Ectodermal cell (in vitro differentiated cells): ENCODE measurements at regions not wholly inside any gene's neighbourhood (a gene's known extent, or its start where the extent isn't known, plus 50 kb on each side); places are given as distances from the start of the nearest gene placed in this dataset.
"Not testable (repeated sequence)": the region's sequence is repeated elsewhere in the genome, so short reads cannot be mapped to it uniquely, and the experiment has no call there.

Experiments used
- H3K27ac ChIP-seq: 2 replicates; pipeline ENCODE4 v1.7.0; 2013; ENCODE audit warnings: mild to moderate bottlenecking, low read depth, low read length; ENCODE audit not compliant: insufficient read depth, poor library complexity, severe bottlenecking
- H3K27me3 ChIP-seq: 2 replicates; pipeline ENCODE4 v1.7.0; 2013; ENCODE audit warnings: mild to moderate bottlenecking, low read length; ENCODE audit not compliant: insufficient read depth, control insufficient read depth, poor library complexity, severe bottlenecking
- H3K36me3 ChIP-seq: one replicate; pipeline ENCODE4 v1.7.0; 2013; ENCODE audit warnings: low read length; ENCODE audit not compliant: control insufficient read depth, insufficient read depth
- H3K4me1 ChIP-seq: one replicate; pipeline ENCODE4 v1.7.0; 2013; ENCODE audit warnings: low read length; ENCODE audit not compliant: control insufficient read depth, insufficient read depth
- H3K4me3 ChIP-seq: 2 replicates; pipeline ENCODE4 v1.7.0; 2013; ENCODE audit warnings: low read depth, low read length, control low read depth; ENCODE audit not compliant: insufficient read depth
- H3K9me3 ChIP-seq: 2 replicates; pipeline ENCODE4 v1.7.0; 2013; ENCODE audit warnings: mild to moderate bottlenecking, low read length, moderate library complexity; ENCODE audit not compliant: control insufficient read depth
- WGBS, 2 experiments: methylation state at CpG; one replicate each; pipeline ENCODE4 v1.1.7; 2013; ENCODE audit warnings: missing lambda C conversion rate in 2 of 2; 5-methylcytosine and 5-hydroxymethylcytosine counted together

DNA sequence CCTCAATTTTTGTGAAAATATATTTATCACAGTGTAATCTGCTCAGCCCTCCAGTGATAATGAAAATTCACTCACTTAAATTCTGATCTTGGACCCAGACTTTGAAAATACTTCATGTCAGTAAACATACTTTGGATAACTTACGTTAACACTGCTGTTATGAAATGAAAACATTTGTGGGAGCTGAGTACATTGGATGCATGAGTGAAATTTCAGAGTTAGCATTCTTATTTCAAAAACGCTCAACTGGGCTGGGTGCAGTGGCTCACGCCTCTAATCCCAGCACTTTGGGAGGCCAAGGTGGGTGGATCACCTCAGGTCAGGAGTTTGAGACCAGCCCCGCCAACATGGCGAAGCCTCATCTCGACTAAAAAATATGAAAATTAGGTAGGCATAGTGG is 196.4 kb downstream of the UTRN start:
- Histone ChIP-seq H3K9me3 (no peaks in the 10 kb centered on the region), H3K4me1 (no peaks in the 10 kb centered on the region), H3K4me3 (no peak overlapping the region), H3K27me3 (no peaks in the 10 kb centered on the region), H3K36me3 (peaks cover 4% of the 10 kb centered on the region), H3K27ac (no peak overlapping the region)
- 78 to 79% methylated on average over 6 of the region's 6 CpGs for WGBS, 2 experiments

DNA sequence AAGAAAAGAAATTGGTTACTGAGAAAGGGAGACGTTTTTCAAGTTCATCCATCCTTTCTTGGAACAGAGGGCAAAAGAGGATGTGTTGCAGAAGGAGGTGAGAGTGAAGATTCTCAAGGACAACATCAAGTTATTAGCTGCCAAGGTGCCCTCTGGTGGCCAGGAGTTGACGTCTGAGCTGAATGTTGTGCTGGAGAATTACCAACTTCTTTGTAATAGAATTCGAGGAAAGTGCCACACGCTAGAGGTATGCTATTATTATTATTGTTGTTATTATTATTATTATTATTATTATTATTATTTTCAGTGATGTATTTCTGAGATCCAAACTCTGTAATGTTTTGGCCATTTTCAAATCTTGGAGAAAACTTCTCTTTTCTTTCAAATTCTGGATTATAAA is 197.0 kb downstream of the UTRN start:
- peaks cover 4% of the 10 kb centered on the region for H3K36me3 ChIP-seq
- no peak overlapping the region for H3K4me3 ChIP-seq
- no peaks in the 10 kb centered on the region for H3K27me3 ChIP-seq
- H3K27ac ChIP-seq = no peak overlapping the region
- no peaks in the 10 kb centered on the region for H3K4me1 ChIP-seq
- WGBS, 2 experiments = 21 to 28% methylated on average over 2 of the region's 4 CpGs
- H3K9me3 ChIP-seq = no peaks in the 10 kb centered on the region

GRCh38 chr6:144485531-144485930 is 200.4 kb downstream of the UTRN start:
- peaks cover 4% of the 10 kb centered on the region for H3K36me3 ChIP-seq
- no peak overlapping the region for H3K4me3 ChIP-seq
- WGBS, 2 experiments = 94 to 98% methylated on average over 4 of the region's 4 CpGs
- no peak overlapping the region for H3K27ac ChIP-seq
- H3K4me1 ChIP-seq = no peaks in the 10 kb centered on the region
- no peaks in the 10 kb centered on the region for H3K9me3 ChIP-seq
- no peaks in the 10 kb centered on the region for H3K27me3 ChIP-seq

DNA sequence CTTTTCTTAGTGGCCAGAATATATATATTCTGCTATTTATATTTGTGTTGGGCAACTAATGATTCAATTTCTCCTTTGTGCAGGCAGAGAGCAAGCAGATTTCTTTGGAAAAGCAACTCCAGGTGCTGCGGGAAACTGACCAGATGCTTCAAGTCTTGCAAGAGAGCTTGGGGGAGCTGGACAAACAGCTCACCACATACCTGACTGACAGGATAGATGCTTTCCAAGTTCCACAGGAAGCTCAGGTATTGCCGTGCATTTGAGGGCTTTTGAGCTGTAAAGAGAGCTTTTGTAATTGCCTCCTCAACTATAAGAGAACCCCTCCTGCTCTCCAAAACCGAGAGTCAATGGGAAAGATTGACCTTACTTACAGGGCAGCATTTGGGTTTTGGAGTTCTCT is 203.5 kb downstream of the UTRN start:
- Histone ChIP-seq H3K4me1 (no peaks in the 10 kb centered on the region), H3K36me3 (peaks cover 13% of the 10 kb centered on the region), H3K4me3 (no peak overlapping the region), H3K27me3 (no peaks in the 10 kb centered on the region), H3K27ac (no peak overlapping the region), H3K9me3 (no peaks in the 10 kb centered on the region)
- WGBS, 2 experiments = 94 to 95% methylated on average over 2 to 3 of the region's 3 CpGs

DNA sequence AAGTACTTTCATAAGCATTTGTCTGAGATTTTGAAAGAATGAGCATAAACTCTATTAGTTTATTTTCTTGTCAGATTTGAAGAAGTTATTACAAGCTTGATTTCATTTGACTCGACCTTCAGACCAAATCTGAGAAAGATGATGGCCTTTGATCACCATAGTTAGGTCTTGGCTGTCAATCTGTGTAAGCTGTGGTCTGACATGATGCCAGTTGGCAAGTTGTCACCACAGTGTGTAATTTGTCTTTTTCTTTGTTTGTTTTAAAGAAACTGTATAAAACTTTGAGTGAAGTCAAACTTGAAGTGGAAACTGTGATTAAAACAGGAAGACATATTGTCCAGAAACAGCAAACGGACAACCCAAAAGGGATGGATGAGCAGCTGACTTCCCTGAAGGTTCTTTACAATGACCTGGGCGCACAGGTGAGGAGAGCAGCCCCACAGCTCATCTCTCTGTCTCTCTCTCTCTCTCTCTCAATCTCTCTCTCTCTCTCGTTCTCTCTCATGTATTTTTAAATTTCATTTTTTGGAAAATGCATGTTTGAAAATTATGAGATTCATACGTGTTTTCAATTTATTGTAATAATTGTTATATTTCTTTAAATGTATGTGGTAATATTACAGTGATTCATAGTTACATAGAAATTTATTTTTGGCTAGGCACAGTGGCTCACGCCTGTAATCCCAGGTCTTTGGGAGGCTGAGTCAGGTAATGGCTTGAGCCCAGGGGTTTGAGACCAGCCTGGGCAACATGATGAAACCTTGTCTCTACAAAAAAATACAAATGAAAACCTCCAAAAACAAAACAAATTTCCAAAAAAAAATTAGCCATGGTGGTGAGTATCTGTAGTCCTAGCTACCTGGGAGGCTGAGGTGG is 208.1 kb downstream of the UTRN start:
- 89 to 91% methylated on average over 4 of the region's 6 CpGs for WGBS, 2 experiments
- H3K36me3 ChIP-seq = peaks cover 9% of the 10 kb centered on the region

DNA sequence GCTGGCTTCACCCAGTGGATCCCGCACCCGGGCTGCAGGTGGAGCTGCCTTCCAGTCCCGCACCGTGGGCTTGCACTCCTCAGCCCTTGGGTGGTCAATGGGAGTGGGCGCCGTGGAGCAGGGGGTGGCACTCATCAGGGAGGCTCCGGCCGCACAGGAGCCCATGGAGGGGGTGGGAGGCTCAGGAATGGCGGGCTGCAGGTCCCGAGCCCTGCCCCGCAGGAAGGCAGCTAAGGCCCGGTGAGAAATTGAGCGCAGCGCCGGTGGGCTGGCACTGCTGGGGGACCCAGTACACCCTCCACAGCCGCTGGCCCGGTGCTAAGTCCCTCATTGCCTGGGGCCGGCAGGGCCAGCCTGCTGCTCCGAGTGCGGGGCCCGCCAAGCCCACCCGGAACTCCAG is 209.9 kb downstream of the UTRN start:
- H3K4me1 ChIP-seq, H3K9me3 ChIP-seq, H3K27me3 ChIP-seq, H3K4me3 ChIP-seq, H3K27ac ChIP-seq, H3K36me3 ChIP-seq: not testable (repeated sequence)
- WGBS, 2 experiments = 96 to 97% methylated on average over 22 of the region's 22 CpGs

More for the DNA sequence above, 208.1 kb downstream of the UTRN start:
- H3K9me3 ChIP-seq = no peaks in the 10 kb centered on the region
- no peak overlapping the region for H3K27ac ChIP-seq
- H3K4me3 ChIP-seq = no peak overlapping the region
- H3K4me1 ChIP-seq = no peaks in the 10 kb centered on the region
- H3K27me3 ChIP-seq = no peaks in the 10 kb centered on the region

DNA sequence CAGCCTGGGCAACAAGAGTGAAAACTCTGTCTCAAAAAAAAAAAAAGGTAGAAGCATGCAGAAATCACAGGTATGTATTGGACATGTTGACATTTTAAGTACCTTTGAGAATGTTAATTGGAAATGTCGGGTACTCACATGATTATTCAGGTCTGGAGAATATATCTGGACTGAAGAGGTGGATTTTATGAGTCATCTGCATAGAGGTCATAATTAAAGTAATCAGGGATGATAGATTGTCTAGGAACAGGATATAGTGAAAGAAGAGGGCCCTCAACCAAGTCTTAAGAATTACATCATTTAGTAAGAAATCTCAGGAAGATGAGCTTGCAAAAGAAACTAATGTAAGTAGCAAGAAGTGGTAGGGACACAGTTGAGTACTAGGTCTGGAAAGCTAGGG is 212.5 kb downstream of the UTRN start:
- Histone ChIP-seq H3K4me1 (no peaks in the 10 kb centered on the region), H3K9me3 (no peaks in the 10 kb centered on the region), H3K27me3 (no peaks in the 10 kb centered on the region), H3K36me3 (peaks cover 4% of the 10 kb centered on the region), H3K27ac (no peak overlapping the region), H3K4me3 (no peak overlapping the region)
- 94 to 95% methylated on average over 1 of the region's 1 CpG for WGBS, 2 experiments

- no peak overlapping the region for H3K27ac ChIP-seq
- no peak overlapping the region for H3K4me3 ChIP-seq
- no peaks in the 10 kb centered on the region for H3K27me3 ChIP-seq
- no peaks in the 10 kb centered on the region for H3K36me3 ChIP-seq
- no peaks in the 10 kb centered on the region for H3K4me1 ChIP-seq
- no peaks in the 10 kb centered on the region for H3K9me3 ChIP-seq
- 62 to 65% methylated on average over 3 of the region's 3 CpGs for WGBS, 2 experiments
These were observed 215.8 kb downstream of the UTRN start for GRCh38 chr6:144500892-144501291.

DNA sequence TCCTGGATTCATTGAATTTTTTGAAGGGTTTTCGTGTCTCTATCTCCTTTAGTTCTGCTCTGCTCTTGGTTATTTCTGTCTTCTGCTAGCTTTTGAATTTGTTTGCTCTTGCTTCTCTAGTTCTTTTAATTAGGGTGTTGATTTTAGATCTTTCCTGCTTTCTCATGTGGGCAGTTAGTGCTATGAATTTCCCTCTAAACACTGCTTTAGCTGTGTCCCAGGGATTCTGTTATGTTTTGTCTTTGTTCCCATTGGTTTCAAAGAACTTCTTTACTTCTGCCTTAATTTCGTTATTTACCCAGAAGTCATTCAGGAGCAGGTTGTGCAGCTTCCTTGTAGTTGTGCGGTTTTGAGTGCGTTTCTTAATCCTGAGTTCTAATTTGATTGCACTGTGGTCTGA is 220.1 kb downstream of the UTRN start:
- H3K27ac ChIP-seq, H3K27me3 ChIP-seq, H3K4me1 ChIP-seq, H3K4me3 ChIP-seq, H3K36me3 ChIP-seq, H3K9me3 ChIP-seq: not testable (repeated sequence)
- 96 to 97% methylated on average over 4 of the region's 4 CpGs for WGBS, 2 experiments

DNA sequence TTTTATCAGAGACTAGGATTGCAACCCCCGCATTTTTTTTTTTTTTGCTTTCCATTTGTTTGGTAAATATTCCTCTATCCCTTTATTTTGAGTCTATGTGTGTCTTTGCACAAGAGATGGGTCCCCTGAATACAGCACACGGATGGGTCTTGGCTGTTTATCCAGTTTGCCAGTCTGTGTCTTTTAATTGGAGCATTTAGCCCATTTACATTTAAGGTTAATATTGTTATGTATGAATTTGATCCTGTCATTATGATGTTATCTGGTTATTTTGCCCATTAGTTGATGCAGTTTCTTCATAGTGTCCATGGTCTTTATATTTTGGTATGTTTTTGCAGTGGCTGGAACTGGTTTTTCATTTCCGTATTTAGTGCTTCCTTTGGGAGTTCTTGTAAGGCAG is 220.9 kb downstream of the UTRN start:
- not testable (repeated sequence) for H3K4me3 ChIP-seq, H3K27me3 ChIP-seq, H3K4me1 ChIP-seq, H3K36me3 ChIP-seq, H3K9me3 ChIP-seq, H3K27ac ChIP-seq
- 92 to 93% methylated on average over 3 of the region's 3 CpGs for WGBS, 2 experiments
